Endothelial cell of umbilical vein (primary cell): ENCODE measurements at regions not wholly inside any gene's neighbourhood (a gene's known extent, or its start where the extent isn't known, plus 50 kb on each side); places are given as distances from the start of the nearest gene placed in this dataset.

Source experiments
- BruUV-seq: library from RNA; stranded (reverse); fragments of 400-500 nt; replicated peaks from 2 replicates; lab custom pipeline; 2021; lab: Mats Ljungman, UMichigan
- CTCF ChIA-PET: fragments of 300-600, 350-600 bp; sonication (Branson Sonifier 250); formaldehyde crosslinking; loops from one replicate; lab custom pipeline; 2021; ENCODE audit warnings: antibody characterized with exemption, inconsistent platforms; lab: Charles Lee
- POLR2A ChIA-PET: fragments of 300-600, 350-600 bp; sonication (Branson Sonifier 250); formaldehyde crosslinking; loops from one replicate; lab custom pipeline; 2021; ENCODE audit warnings: antibody characterized with exemption, inconsistent platforms; lab: Charles Lee
- DNase-seq: peaks from one replicate; pipeline ENCODE4 v3.0.0-alpha.2; 2011; ENCODE audit warnings: low read depth, low spot score
- FAIRE-seq: peaks from 2 replicates; lab custom pipeline; 2011; peaks lifted over from hg19 to GRCh38; lab: Jason Lieb, UNC
- H2AFZ ChIP-seq: 2 replicates; pipeline ENCODE4 v1.6.0; 2012; ENCODE audit warnings: low read depth, low read length, control low read depth, inconsistent platforms
- H3K27ac ChIP-seq: 2 replicates; pipeline ENCODE4 v1.5.1; 2011; ENCODE audit warnings: low read depth, mild to moderate bottlenecking, control low read depth, low read length, moderate library complexity; ENCODE audit not compliant: insufficient read depth
- H3K27me3 ChIP-seq, 2 experiments: 2 replicates each; pipeline versions ENCODE4 v1.6.0 to v1.6.1; 2011; ENCODE audit warnings: low read length in 2 of 2, mixed read lengths in 1 of 2; ENCODE audit not compliant: control insufficient read depth in 2 of 2, insufficient read depth in 2 of 2
- H3K36me3 ChIP-seq, 2 experiments: 2 replicates in 1 of 2; 3 replicates in 1 of 2; pipeline ENCODE4 v1.5.1; 2011; ENCODE audit warnings: low read length in 2 of 2, mild to moderate bottlenecking in 1 of 2, moderate library complexity in 1 of 2; ENCODE audit not compliant: control insufficient read depth in 2 of 2, insufficient read depth in 2 of 2; ENCODE audit errors: extremely low read depth in 1 of 2
- H3K4me1 ChIP-seq: 3 replicates; pipeline ENCODE4 v1.5.1; 2011; ENCODE audit warnings: mild to moderate bottlenecking, low read length; ENCODE audit not compliant: control insufficient read depth, insufficient read depth; ENCODE audit errors: extremely low read depth
- H3K4me2 ChIP-seq: 2 replicates; pipeline ENCODE4 v1.6.1; 2011; ENCODE audit warnings: low read length, control low read depth, mixed read lengths; ENCODE audit not compliant: insufficient read depth
- H3K4me3 ChIP-seq, 3 experiments: fragments of 200-600 bp in 1 of 3; sonication (generic), shearing (Covaris generic) in 1 of 3; replicated peaks in 1 of 3; 2 replicates each; pipeline ENCODE4 v1.5.1; 2011 to 2016; ENCODE audit warnings: control low read depth in 3 of 3, low read length in 3 of 3, mild to moderate bottlenecking in 2 of 3, inconsistent platforms in 1 of 3, low read depth in 1 of 3, moderate library complexity in 1 of 3; ENCODE audit not compliant: insufficient read depth in 1 of 3
- H3K79me2 ChIP-seq: 2 replicates; pipeline ENCODE4 v1.6.0; 2012; ENCODE audit warnings: low read length, inconsistent platforms; ENCODE audit not compliant: control insufficient read depth, insufficient read depth
- H3K9ac ChIP-seq: replicated peaks from 2 replicates; pipeline ENCODE3; 2011; ENCODE audit warnings: low read length, control low read depth; ENCODE audit not compliant: insufficient read depth; ENCODE audit errors: extremely low read depth
- H3K9me1 ChIP-seq: replicated peaks from 3 replicates; pipeline ENCODE4 v1.6.0; 2011; ENCODE audit warnings: mild to moderate bottlenecking, low read length; ENCODE audit not compliant: control insufficient read depth, insufficient read depth; ENCODE audit errors: extremely low read depth
- H3K9me3 ChIP-seq: replicated peaks from 2 replicates; pipeline ENCODE4 v1.5.1; 2012; ENCODE audit warnings: low read length, inconsistent platforms; ENCODE audit not compliant: control insufficient read depth, insufficient read depth
- H4K20me1 ChIP-seq: replicated peaks from 2 replicates; pipeline ENCODE3; 2011; ENCODE audit warnings: mild to moderate bottlenecking, low read length; ENCODE audit not compliant: control insufficient read depth, insufficient read depth; ENCODE audit errors: extremely low read depth
- EZH2 ChIP-seq: IDR thresholded peaks from 2 replicates; pipeline ENCODE4 v1.6.1; 2012; ENCODE audit warnings: borderline replicate concordance, low read depth, mild to moderate bottlenecking, moderate library complexity, low read length, inconsistent platforms; ENCODE audit not compliant: severe bottlenecking
- FOS ChIP-seq: IDR thresholded peaks from 2 replicates; pipeline ENCODE4 v1.6.1; 2011; ENCODE audit warnings: mild to moderate bottlenecking, low read length, moderate library complexity, borderline replicate concordance; ENCODE audit not compliant: insufficient read depth
- GATA2 ChIP-seq: IDR thresholded peaks from 2 replicates; pipeline ENCODE4 v1.7.0; 2011; ENCODE audit warnings: low read depth, mild to moderate bottlenecking, moderate library complexity, mixed read lengths, low read length; ENCODE audit not compliant: insufficient read length, insufficient read depth
- JUN ChIP-seq: IDR thresholded peaks from 2 replicates; pipeline ENCODE4 v1.6.1; 2011; ENCODE audit warnings: borderline replicate concordance, low read depth; ENCODE audit not compliant: insufficient read length, insufficient read depth
- MAX ChIP-seq: IDR thresholded peaks from 2 replicates; pipeline ENCODE4 v1.6.1; 2011; ENCODE audit not compliant: insufficient read depth, insufficient read length
- MYC ChIP-seq: IDR thresholded peaks from one replicate; pipeline ENCODE4 v1.6.1; 2011; ENCODE audit warnings: mild to moderate bottlenecking, low read depth, low read length
- POLR2A ChIP-seq: IDR thresholded peaks from 2 replicates; pipeline ENCODE4 v1.6.1; 2012; ENCODE audit warnings: low read depth, mild to moderate bottlenecking, control low read depth, low read length
- POLR2AphosphoS5 ChIP-seq: IDR thresholded peaks from 2 replicates; pipeline ENCODE4 v1.6.1; 2012; ENCODE audit warnings: low read depth, mild to moderate bottlenecking, control low read depth, low read length, moderate library complexity; ENCODE audit not compliant: insufficient read depth
- dilution Hi-C: fragments of 300-500 bp; cut with MboI; formaldehyde crosslinking; loops from one replicate; pipeline ENCODE4 v1.15.0; 2019; ENCODE audit warnings: low sequenced_read_pairs; ENCODE audit not compliant: extremely low pct_ligation_motif_present
- intact Hi-C: fragments of 100-400 bp; cut with micrococcal nuclease; formaldehyde crosslinking; loops from one replicate; pipeline ENCODE4 v1.10.0; 2022
- TF ChIP-seq, protein P1 (sequence below), 2 donors: IDR thresholded peaks; 1 replicate in 1 of 2; 2 replicates in 1 of 2; pipeline ENCODE4 v1.5.1; 2011; ENCODE audit warnings: low read length in 2 of 2, mild to moderate bottlenecking in 2 of 2, moderate library complexity in 2 of 2, control low read depth in 1 of 2, inconsistent platforms in 1 of 2, low read depth in 1 of 2; ENCODE audit not compliant: insufficient read depth in 1 of 2; ENCODE audit errors: extremely low read depth in 1 of 2

DNA sequence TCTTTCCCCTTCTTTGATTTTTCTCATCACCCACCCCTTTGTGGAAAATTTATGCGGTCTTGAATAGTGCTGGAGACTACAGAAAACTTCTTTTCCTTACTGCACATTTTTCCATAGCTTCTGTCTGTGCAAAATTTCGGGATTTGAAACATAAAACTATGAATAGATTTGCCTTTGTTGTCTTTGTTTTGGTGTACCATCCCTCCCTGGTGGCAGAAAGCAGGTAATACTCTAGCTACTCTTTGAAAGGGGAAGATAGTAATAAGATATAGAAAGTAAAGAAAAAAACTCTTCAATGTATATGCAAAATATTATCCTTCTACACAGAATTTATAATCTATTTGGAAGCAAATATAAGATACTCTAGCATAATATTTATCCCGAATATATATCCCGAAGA lies 79.1 kb upstream of the LMO3 start:
- intact Hi-C loops (no loop called here), dilution Hi-C loops (no loop called here)

DNA sequence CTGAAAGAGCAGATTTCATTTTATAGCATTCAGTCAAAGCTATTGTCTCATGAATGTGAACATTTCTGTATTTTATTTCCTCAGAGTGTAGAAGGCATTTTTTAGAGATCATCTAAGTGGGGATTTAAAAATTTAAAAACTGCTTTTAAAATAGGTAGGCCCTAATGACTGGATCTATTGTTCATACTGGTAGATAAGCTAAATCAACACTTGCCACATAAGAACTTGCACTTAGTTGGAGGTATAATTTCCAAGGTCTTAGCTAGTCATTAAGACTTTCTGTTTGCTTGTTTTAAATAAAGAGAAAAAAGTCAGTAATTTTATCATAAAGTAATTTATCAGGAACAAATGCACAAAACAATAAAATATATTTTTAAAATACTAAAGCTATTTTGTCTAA lies 75.2 kb upstream of the LMO3 start:
- Histone ChIP-seq H3K4me2 (no peak overlapping the region), H3K27me3 (no peaks in the 10 kb centered on the region), H3K9ac (no peak overlapping the region), H3K4me1 (no peaks in the 10 kb centered on the region), H3K36me3 (no peaks in the 10 kb centered on the region), H3K9me1 (no peaks in the 10 kb centered on the region), H3K9me3 (no peaks in the 10 kb centered on the region), H3K4me3 (no peak overlapping the region), H4K20me1 (no peaks in the 10 kb centered on the region), H2AFZ (no peak overlapping the region), H3K79me2 (no peaks in the 10 kb centered on the region), H3K27ac (no peak overlapping the region)
- DNase-seq (no peak), FAIRE-seq (no peak)
- BruUV-seq = no TSS peak
- TF ChIP-seq POLR2AphosphoS5 (no peak), GATA2 (no peak), EZH2 (no peak), MYC (no peak), FOS (no peak), JUN (no peak), MAX (no peak), POLR2A (no peak)
- TF ChIP-seq, protein P1, sequence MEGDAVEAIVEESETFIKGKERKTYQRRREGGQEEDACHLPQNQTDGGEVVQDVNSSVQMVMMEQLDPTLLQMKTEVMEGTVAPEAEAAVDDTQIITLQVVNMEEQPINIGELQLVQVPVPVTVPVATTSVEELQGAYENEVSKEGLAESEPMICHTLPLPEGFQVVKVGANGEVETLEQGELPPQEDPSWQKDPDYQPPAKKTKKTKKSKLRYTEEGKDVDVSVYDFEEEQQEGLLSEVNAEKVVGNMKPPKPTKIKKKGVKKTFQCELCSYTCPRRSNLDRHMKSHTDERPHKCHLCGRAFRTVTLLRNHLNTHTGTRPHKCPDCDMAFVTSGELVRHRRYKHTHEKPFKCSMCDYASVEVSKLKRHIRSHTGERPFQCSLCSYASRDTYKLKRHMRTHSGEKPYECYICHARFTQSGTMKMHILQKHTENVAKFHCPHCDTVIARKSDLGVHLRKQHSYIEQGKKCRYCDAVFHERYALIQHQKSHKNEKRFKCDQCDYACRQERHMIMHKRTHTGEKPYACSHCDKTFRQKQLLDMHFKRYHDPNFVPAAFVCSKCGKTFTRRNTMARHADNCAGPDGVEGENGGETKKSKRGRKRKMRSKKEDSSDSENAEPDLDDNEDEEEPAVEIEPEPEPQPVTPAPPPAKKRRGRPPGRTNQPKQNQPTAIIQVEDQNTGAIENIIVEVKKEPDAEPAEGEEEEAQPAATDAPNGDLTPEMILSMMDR (IDR thresholded peaks at IDR 0.05; ENCODE audit: extremely low read depth in 1 of 2, insufficient read depth in 1 of 2, low read depth in 1 of 2, low read length in 2 of 2) = no peak
- POLR2A ChIA-PET = no interaction called here
- intact Hi-C loops (no loop called here), dilution Hi-C loops (no loop called here)
- CTCF ChIA-PET = no interaction called here

More for the DNA sequence above, 79.1 kb upstream of the LMO3 start:
- Histone ChIP-seq H3K27me3 (no peaks in the 10 kb centered on the region), H3K9ac (no peak overlapping the region), H3K4me3 (no peak overlapping the region), H2AFZ (no peak overlapping the region), H3K4me2 (no peak overlapping the region), H3K9me3 (no peaks in the 10 kb centered on the region), H3K79me2 (no peaks in the 10 kb centered on the region), H3K36me3 (no peaks in the 10 kb centered on the region), H3K4me1 (no peaks in the 10 kb centered on the region), H4K20me1 (no peaks in the 10 kb centered on the region), H3K9me1 (no peaks in the 10 kb centered on the region), H3K27ac (no peak overlapping the region)
- DNase-seq (no peak), FAIRE-seq (no peak)
- BruUV-seq = no TSS peak
- TF ChIP-seq MAX (no peak), JUN (no peak)
- ChIA-PET POLR2A (no interaction called here), CTCF (no interaction called here)
